Gastrocnemius medialis (tissue), 4 donors: ENCODE measurements at regions not wholly inside any gene's neighbourhood (a gene's known extent, or its start where the extent isn't known, plus 50 kb on each side); places are given as distances from the start of the nearest gene placed in this dataset.

Source experiments
- ATAC-seq, 2 donors: fragments of 150-250 bp; one replicate each; pipeline ENCODE4 v1.9.1; 2016
- DNase-seq, 2 donors: peaks; one replicate each; pipeline ENCODE4 v3.0.0-alpha.2; 2019
- H3K27ac ChIP-seq, 4 donors: fragments of 200-600 bp; sonication (generic); 1 replicate in 1 of 4; 2 replicates in 3 of 4; pipeline ENCODE4 v1.5.1; 2016 to 2018; ENCODE audit warnings: mild to moderate bottlenecking in 2 of 4, moderate library complexity in 1 of 4
- H3K27me3 ChIP-seq, 3 donors: fragments of 200-600 bp; sonication (generic) in 2 of 3; 1 replicate in 1 of 3; 2 replicates in 2 of 3; pipeline versions ENCODE4 v1.5.1 to v1.6.0; 2016 to 2019; ENCODE audit warnings: mild to moderate bottlenecking in 1 of 3, moderate library complexity in 1 of 3
- H3K36me3 ChIP-seq, 2 donors: fragments of 200-600 bp; sonication (generic) in 1 of 2; one replicate each; pipeline ENCODE4 v1.5.1; 2017 to 2018
- H3K4me1 ChIP-seq, 2 donors: fragments of 200-600 bp; sonication (generic) in 1 of 2; one replicate each; pipeline ENCODE4 v1.5.1; 2016 to 2017; ENCODE audit warnings: mild to moderate bottlenecking in 2 of 2
- H3K4me3 ChIP-seq, 4 donors: fragments of 200-600 bp; sonication (generic) in 3 of 4; 1 replicate in 1 of 4; 2 replicates in 3 of 4; pipeline ENCODE4 v1.5.1; 2016 to 2019; ENCODE audit warnings: mild to moderate bottlenecking in 2 of 4
- H3K9me3 ChIP-seq, 3 donors: fragments of 200-600 bp; sonication (generic) in 2 of 3; 1 replicate in 1 of 3; 2 replicates in 2 of 3; pipeline ENCODE4 v1.5.1; 2016 to 2019
- POLR2A ChIP-seq, 2 donors: fragments of 450-650 bp; IDR thresholded peaks; one replicate each; pipeline ENCODE4 v1.6.1; 2017; ENCODE audit warnings: antibody characterized with exemption in 2 of 2, mild to moderate bottlenecking in 2 of 2, moderate library complexity in 2 of 2
- in situ Hi-C, 4 donors: fragments of 200-750 bp; cut with MboI; loops; one replicate each; pipeline versions ENCODE4 v1.15.0 to v1.8.0; 2017; ENCODE audit warnings: low sequenced_read_pairs in 4 of 4
- intact Hi-C: fragments of 100-400 bp; cut with DNase I; formaldehyde crosslinking; loops from one replicate; pipeline ENCODE4 v1.15.1; 2023; ENCODE audit warnings: low total_unique reads
- TF ChIP-seq, protein P1 (sequence below), 5 experiments: fragments of 450-650 bp in 3 of 5; fragments of 200-600 bp in 2 of 5; sonication (generic) in 2 of 5; IDR thresholded peaks in 4 of 5; conservative IDR thresholded peaks in 1 of 5; 1 replicate in 4 of 5; 2 replicates in 1 of 5; pipeline ENCODE4 v1.5.1; 2016 to 2019; ENCODE audit warnings: antibody characterized with exemption in 5 of 5, mild to moderate bottlenecking in 3 of 5, moderate library complexity in 3 of 5

DNA sequence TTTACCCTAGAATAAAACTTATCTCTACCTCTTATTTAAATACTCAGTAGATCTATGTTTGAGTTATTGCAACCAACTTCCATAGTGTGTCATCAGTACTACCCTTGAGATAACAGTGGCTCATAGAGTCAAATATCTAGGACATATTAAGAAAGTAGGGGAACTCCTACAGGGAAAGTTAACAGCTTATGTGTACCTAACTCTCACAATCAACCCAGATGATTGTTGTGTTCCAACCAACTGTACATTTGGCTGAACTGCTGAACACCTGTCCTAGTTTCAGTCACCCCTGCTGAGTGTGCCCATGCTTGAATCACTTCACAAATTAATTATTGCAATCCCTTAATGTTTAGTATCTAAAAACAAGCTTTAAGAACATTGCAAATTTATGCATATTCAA, 244.2 kb upstream of the GRID2 start:
- no peaks in the 10 kb centered on the region for H3K4me1 ChIP-seq
- no peaks in the 10 kb centered on the region for H3K9me3 ChIP-seq
- intact Hi-C loops: no loop called here
- DNase-seq (no peak), ATAC-seq (no peak)
- TF ChIP-seq, protein P1, sequence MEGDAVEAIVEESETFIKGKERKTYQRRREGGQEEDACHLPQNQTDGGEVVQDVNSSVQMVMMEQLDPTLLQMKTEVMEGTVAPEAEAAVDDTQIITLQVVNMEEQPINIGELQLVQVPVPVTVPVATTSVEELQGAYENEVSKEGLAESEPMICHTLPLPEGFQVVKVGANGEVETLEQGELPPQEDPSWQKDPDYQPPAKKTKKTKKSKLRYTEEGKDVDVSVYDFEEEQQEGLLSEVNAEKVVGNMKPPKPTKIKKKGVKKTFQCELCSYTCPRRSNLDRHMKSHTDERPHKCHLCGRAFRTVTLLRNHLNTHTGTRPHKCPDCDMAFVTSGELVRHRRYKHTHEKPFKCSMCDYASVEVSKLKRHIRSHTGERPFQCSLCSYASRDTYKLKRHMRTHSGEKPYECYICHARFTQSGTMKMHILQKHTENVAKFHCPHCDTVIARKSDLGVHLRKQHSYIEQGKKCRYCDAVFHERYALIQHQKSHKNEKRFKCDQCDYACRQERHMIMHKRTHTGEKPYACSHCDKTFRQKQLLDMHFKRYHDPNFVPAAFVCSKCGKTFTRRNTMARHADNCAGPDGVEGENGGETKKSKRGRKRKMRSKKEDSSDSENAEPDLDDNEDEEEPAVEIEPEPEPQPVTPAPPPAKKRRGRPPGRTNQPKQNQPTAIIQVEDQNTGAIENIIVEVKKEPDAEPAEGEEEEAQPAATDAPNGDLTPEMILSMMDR (IDR thresholded peaks at IDR 0.05 in 4 of 5, conservative IDR thresholded peaks at IDR 0.05 in 1 of 5): no peak
- no peak for TF ChIP-seq POLR2A (IDR thresholded peaks at IDR 0.05)
- H3K27ac ChIP-seq: no peak overlapping the region
- no peak overlapping the region for H3K4me3 ChIP-seq
- no peaks in the 10 kb centered on the region for H3K27me3 ChIP-seq
- in situ Hi-C loops: no loop called here
- H3K36me3 ChIP-seq: no peaks in the 10 kb centered on the region

DNA sequence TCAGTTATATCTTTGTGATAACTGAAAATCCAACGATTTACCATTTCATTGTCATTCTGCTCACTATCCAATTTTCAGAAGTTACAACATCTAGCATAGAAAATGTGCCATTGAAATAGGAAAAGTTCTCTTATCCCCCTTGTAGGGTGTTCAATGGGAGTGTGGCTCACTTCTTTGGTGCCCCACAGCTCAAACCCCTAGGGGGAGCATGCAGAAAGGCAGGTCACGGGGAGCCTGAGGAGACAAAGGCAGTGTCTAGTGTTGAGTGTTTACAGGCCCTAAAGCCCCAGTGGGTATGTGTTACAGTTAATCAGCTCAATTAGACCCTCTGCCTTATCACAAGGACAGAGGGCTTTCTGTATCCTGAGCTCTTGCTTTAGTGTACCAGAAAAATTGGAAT, 243.4 kb upstream of the GRID2 start:
- Histone ChIP-seq H3K4me3 (no peak overlapping the region), H3K4me1 (no peaks in the 10 kb centered on the region), H3K27me3 (no peaks in the 10 kb centered on the region), H3K9me3 (no peaks in the 10 kb centered on the region), H3K36me3 (no peaks in the 10 kb centered on the region), H3K27ac (no peak overlapping the region)
- intact Hi-C loops: no loop called here
- in situ Hi-C loops: no loop called here
- TF ChIP-seq, protein P1 (IDR thresholded peaks at IDR 0.05 in 4 of 5, conservative IDR thresholded peaks at IDR 0.05 in 1 of 5): no peak
- no peak for TF ChIP-seq POLR2A (IDR thresholded peaks at IDR 0.05)
- ATAC-seq: no peak
- no peak for DNase-seq

DNA sequence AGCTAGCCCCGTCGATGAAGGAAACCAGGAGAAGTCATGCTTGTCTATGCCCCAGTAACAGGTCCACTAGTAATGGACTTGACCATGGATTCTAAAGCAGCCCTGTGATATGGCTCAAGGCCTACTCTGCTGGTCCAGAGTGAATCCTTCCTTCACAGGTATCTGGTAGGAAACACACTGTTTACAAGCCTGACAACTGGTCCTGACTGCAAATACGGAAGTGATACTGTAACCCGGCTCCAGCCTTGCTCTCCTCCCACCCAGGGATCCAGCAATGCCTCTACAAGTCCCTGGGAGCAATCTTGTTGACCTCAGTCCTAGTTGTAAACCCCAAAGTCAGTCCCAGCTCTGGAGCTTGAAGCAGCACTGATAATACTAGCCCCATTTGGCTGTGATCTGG, 239.2 kb upstream of the GRID2 start:
- H3K27me3 ChIP-seq: no peaks in the 10 kb centered on the region
- no peaks in the 10 kb centered on the region for H3K36me3 ChIP-seq
- H3K4me1 ChIP-seq: no peaks in the 10 kb centered on the region
- intact Hi-C loops: no loop called here
- H3K27ac ChIP-seq: no peak overlapping the region
- TF ChIP-seq, protein P1 (IDR thresholded peaks at IDR 0.05 in 4 of 5, conservative IDR thresholded peaks at IDR 0.05 in 1 of 5): no peak
- TF ChIP-seq POLR2A (IDR thresholded peaks at IDR 0.05): no peak
- no peak for DNase-seq
- no peak overlapping the region for H3K4me3 ChIP-seq
- ATAC-seq: no peak
- no peaks in the 10 kb centered on the region for H3K9me3 ChIP-seq
- in situ Hi-C loops: no loop called here

DNA sequence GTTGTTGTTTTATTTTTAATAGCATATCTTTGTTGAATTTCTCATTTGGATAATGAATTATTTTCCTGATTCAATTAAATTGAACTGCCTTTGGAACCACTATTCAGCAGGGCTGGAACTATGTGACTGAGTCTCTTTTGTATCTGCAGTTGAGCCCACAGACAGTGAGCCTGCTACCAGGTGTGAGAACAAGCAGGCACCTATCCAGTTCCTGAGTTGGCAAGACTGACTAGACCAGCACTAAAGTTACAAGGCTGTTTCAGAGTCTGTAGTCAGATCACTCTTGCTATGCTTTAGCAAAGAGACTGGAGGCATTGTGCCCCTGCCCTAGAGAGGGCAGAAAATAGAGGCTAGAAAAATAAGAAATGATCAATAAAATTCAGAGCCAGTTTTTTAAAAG, 237.3 kb upstream of the GRID2 start:
- intact Hi-C loops: no loop called here
- Histone ChIP-seq H3K4me1 (no peaks in the 10 kb centered on the region), H3K9me3 (no peaks in the 10 kb centered on the region), H3K36me3 (no peaks in the 10 kb centered on the region), H3K27ac (no peak overlapping the region), H3K27me3 (no peaks in the 10 kb centered on the region), H3K4me3 (no peak overlapping the region)
- in situ Hi-C loops: no loop called here
- ATAC-seq: no peak
- DNase-seq: no peak
- TF ChIP-seq POLR2A (IDR thresholded peaks at IDR 0.05): no peak
- TF ChIP-seq, protein P1 (IDR thresholded peaks at IDR 0.05 in 4 of 5, conservative IDR thresholded peaks at IDR 0.05 in 1 of 5): no peak

DNA sequence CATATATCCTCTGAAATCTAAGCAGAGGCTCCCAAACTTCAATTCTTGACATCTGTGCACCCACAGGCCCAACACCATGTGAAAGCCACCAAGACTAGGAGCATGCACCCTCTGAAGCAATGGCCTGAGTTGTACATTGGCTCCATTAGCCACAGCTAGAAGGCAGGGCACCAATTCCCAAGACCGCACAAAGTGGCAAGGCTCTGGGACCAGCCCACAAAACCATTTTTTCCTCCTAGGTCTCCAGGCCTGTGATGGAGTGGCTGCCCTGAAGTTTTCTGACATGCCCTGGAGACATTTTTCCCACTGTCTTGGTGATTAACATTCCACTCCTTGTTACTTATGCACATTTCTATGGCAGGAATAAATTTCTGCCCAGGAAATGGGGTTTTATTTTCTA, 232.2 kb upstream of the GRID2 start:
- no peak overlapping the region for H3K4me3 ChIP-seq
- H3K9me3 ChIP-seq: no peaks in the 10 kb centered on the region
- no peaks in the 10 kb centered on the region for H3K4me1 ChIP-seq
- H3K36me3 ChIP-seq: no peaks in the 10 kb centered on the region
- no peaks in the 10 kb centered on the region for H3K27me3 ChIP-seq
- no peak for TF ChIP-seq POLR2A (IDR thresholded peaks at IDR 0.05)
- TF ChIP-seq, protein P1 (IDR thresholded peaks at IDR 0.05 in 4 of 5, conservative IDR thresholded peaks at IDR 0.05 in 1 of 5): no peak
- DNase-seq (no peak), ATAC-seq (no peak)
- intact Hi-C loops: no loop called here
- no peak overlapping the region for H3K27ac ChIP-seq
- in situ Hi-C loops: no loop called here
